GM19468 (cell line): ENCODE measurements at regions not wholly inside any gene's neighbourhood (a gene's known extent, or its start where the extent isn't known, plus 50 kb on each side); places are given as distances from the start of the nearest gene placed in this dataset.

Experiments used
- ATAC-seq: cut with Tn5 transposase; IDR thresholded peaks from one replicate; pipeline ENCODE4 v1.9.1; 2021; ENCODE audit warnings: mild to moderate bottlenecking, moderate library complexity, moderate number of reproducible peaks; ENCODE audit not compliant: unreplicated experiment; ENCODE audit errors: extremely low read depth

- ATAC-seq, result no peak
Measured at GRCh38 chr3:72361990-72362389, 486.3 kb downstream of the SHQ1 start.

DNA sequence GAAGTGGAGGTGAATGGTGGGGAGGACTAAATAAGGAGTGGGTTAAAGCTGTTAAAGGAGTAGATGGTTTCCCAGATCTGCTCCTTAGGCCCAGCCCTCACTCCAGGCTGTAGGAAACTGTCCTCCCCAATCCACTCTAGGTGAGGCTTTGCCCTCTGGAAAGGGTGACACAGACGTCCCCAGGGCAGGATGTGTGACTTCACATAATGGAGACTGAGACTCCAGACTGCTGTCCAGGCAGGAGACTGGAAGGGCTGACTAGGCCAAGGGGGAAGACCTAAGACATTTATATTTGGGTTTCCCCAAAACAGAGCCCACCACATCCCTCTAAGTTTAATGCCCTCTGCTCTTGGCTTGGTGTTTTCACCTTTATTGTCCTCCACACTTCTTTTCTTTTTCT is 488.5 kb downstream of the SHQ1 start:
- no peak for ATAC-seq

DNA sequence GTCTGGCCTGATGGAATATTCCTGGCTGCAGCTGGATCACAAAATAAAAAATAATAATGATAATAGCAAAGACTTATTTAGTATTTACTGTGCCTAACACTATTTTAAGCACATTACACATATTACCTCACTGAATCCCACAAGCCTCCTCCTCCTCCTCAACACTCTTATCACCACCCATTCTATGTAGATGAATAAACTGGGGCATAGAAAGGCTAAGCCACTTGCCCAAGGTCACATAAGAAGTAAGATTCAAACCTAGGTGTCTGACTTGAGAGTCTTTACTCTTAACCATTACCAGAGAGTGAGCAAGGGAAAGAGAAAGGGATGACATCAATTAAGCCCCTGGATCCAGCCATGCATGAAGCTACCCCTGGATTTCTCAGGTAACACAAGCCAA is 493.1 kb downstream of the SHQ1 start:
- ATAC-seq, result no peak

DNA sequence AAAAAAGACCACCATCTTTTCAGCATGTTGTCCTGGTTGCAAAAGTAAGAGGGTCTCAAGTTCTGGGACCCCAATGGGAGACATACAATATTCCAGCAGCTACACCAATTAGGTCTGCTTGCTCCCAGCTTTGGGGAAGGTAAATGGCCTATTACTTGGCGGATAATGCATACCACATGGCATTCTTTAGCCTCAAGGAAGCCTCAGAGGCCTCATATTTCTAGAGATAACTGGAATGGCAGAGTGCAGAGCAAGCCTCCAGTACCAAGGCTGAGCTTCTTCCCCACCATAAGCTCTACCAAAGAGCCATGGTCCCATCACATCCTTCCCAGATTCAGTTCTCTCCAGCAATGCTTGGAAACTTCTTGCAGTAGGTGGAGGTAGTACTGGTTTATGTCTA is 493.8 kb downstream of the SHQ1 start:
- ATAC-seq, result no peak

GRCh38 chr3:72353236-72354128 is 494.8 kb downstream of the SHQ1 start:
- ATAC-seq, result no peak

DNA sequence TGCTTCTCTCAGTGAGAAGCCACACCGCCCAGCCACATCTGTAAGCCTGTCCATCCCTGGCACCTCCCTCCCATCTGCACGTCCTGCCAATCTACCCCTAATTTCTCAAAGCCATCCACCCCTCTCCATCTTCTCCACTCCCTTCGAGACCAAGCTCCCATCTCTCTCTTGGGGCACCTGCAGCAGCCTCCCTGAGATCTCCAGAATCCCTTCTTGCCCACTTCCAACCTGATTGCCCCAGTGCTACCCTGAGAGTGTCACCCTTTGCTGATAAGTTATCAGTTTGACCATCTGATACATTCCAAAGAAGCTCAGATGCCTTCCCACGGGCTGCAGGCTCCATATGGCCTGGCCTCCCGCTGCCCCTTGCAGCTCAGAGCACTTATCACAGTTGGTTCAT is 496.1 kb downstream of the SHQ1 start:
- ATAC-seq, result no peak

DNA sequence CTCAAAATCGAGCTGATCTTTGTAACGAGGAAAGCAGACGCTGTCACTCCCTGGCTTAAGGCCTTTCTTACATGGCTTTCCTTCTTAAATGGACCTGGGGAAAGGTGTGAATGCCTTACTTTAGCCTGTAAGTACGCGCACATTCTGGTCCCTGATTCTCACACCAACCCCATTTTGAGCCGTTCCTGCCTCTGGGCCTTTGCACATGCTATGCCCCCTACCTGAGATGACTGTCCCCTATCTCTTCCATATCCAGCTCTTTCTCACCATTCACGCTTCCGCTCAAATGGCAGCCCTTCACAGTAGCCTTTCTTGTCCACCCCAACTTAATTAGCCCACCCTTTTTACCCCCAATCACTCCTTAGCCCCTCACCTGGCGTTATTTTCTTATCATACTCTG is 496.7 kb downstream of the SHQ1 start:
- no peak for ATAC-seq

- ATAC-seq, result no peak
Measured at GRCh38 chr3:72350761-72351505, 497.3 kb downstream of the SHQ1 start.

GRCh38 chr3:72348357-72348756 is 499.9 kb downstream of the SHQ1 start:
- ATAC-seq, result no peak

DNA sequence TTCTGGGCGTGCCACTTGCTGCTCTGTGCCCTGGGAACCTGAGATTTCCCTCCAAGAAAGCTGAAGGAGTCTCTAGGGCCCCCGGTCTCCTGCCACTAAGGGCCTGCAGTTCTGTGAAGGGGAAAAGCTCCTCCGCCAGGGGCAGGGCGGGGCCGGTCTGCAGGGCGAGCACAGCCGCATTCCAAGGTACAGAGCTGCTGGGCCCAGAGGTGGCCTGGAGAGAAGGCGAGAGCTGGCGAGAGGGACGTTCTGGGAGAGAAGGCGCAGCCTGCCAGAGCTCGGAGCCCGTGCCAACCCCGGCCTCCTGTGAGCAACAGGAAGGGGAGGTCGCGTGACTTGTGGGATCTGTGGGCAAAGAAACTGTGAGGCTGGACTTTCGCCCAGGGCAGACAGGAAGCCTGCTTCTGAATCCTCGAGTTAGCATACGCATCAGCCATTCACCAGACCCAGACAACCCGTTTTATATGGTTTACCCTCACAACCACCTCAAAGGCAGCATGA is 500.4 kb downstream of the SHQ1 start:
- ATAC-seq, result no peak

GRCh38 chr3:72346526-72346926 is 501.7 kb downstream of the SHQ1 start:
- no peak for ATAC-seq

DNA sequence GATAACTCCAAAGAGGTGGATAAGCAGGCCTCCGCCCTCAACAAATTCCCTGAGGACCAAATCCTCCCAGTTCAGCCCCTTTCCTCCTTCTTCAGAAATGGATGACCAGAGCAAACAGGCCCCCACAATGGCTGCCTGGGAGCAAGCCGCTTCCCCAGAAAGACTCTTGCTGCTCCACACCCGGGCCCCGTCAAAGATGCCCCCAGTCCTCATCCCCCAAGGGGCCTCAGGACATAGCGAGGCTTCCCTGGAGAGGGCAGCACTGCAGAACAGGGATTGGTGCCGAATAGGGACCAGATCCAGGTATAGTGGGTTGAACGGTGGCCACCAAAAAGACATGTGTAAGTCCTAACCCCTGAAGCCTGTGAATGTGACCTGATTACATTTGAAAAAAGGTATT is 502.3 kb downstream of the SHQ1 start:
- no peak for ATAC-seq

GRCh38 chr3:72345237-72345878 is 502.9 kb downstream of the SHQ1 start:
- no peak for ATAC-seq

DNA sequence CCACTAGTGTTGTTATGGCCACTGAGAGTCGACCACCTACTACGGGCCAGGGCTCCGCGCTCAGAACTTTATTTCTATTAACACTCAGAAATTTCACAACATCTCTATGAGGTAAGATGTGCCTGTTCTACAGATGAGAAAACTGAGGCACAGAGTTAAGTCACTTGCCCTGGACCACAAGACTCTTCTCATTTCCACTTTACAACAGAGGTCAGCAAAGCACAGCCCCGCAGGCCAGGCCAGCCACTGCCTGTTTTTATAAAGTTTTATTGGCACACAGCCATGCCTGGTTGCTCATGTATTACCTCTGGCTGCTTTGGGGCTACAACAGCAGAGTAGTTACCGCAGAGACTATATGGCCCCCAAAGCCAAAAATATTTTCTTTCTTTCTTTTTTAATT is 503.6 kb downstream of the SHQ1 start:
- no peak for ATAC-seq

- no peak for ATAC-seq
Measured at GRCh38 chr3:72344236-72344635, 504.0 kb downstream of the SHQ1 start.

DNA sequence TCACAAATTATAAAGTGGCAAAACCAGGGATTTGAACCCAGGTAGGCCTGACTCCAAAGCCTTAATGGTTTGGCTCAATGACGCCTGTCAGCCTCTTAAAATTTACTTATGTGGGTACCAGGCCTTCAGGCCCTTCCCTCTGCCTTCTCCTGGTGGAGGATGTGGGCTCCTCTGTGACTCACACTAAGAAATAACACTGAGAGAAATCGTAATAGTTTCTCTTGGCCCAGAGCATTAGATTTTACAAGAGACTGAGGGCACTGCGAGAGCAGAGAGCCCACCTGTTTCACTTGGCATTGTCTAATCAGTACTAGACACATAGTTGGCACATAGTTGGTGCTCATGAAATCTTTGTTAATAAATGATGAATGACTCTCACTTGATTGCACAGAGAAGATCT is 505.2 kb downstream of the SHQ1 start:
- no peak for ATAC-seq

DNA sequence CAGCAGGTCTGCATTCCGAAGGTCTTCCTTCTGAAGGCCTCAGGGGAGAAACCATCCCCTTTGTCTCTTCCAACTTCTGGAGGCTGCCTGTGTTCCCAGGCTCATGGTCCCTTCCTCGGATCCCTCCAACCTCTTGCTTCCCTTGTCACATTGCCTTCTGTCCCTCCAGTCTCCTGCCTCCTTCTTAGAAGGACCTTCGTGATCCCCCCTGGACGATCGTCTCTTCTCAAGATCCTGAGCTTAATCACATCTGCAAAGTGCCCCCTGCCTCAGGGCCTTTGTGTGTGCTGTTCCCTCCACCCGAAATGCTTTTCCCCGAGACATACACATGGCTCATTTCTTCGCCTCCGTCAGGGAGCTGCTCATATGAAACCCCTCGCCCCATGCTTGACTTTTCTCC is 505.8 kb downstream of the SHQ1 start:
- no peak for ATAC-seq

GRCh38 chr3:72341920-72342319 is 506.3 kb downstream of the SHQ1 start:
- ATAC-seq, result no peak

- ATAC-seq, result no peak
Measured at GRCh38 chr3:72341380-72341770, 506.9 kb downstream of the SHQ1 start.

DNA sequence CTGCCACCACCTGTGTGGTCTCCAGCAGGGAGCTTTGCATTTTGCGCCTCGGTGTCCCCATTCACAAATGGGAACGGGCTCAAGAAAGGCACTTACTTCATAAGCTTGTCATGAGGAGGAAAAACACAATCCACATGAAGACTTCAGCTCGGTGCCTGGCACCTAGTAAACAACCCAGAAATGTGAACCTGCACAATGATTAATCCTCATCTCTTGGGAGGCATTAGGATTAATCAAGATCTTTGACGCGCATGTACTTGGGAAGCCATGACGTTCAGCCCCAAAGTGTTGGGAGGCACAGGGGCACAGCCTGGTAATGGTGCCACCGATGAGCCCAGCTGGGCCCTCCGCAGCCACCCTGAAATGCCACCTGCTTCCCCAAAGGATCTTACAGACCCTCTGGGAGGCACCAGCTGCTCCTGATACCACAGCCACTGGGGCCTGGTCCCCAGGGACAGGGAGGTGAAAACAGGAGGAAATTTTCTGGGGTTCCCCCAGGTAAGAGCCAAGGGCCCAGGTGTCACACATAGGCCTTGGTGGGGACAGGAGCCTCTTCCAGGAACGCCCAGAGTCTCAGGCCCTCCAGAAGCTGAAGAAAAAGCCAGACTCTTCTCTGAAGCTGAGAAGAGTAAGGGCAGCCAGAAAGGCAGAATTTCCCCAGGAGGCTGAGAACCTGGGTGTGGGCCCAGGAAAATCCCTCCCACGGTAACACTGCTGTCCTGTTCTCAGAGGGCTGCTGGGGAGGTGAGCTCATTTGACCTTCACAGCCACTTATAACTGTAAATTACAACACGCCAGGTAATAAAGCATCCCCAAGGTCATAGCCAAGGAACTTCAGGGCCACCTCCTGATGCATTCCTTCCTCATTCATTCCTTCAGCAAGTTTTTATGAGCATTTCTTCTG is 507.5 kb downstream of the SHQ1 start:
- ATAC-seq, result no peak
